ENCODE measurements at regions not wholly inside any gene's neighbourhood (a gene's known extent, or its start where the extent isn't known, plus 50 kb on each side); places are given as distances from the start of the nearest gene placed in this dataset.

- TF ChIP-seq NFIC (IDR thresholded peaks at IDR 0.05) (no peak), CREB1 (IDR thresholded peaks at IDR 0.05; ENCODE audit: low read depth) (no peak), FOXM1 (IDR thresholded peaks at IDR 0.05; ENCODE audit: borderline replicate concordance, low read depth) (no peak), ZBTB7A (IDR thresholded peaks at IDR 0.05; ENCODE audit: low read depth) (no peak), TCF12 (IDR thresholded peaks at IDR 0.05; ENCODE audit: low read depth) (no peak), YY1 (IDR thresholded peaks at IDR 0.05; ENCODE audit: low read depth) (no peak), RAD21 (IDR thresholded peaks at IDR 0.05; ENCODE audit: low read depth) (no peak)
- TF ChIP-seq, protein P1, sequence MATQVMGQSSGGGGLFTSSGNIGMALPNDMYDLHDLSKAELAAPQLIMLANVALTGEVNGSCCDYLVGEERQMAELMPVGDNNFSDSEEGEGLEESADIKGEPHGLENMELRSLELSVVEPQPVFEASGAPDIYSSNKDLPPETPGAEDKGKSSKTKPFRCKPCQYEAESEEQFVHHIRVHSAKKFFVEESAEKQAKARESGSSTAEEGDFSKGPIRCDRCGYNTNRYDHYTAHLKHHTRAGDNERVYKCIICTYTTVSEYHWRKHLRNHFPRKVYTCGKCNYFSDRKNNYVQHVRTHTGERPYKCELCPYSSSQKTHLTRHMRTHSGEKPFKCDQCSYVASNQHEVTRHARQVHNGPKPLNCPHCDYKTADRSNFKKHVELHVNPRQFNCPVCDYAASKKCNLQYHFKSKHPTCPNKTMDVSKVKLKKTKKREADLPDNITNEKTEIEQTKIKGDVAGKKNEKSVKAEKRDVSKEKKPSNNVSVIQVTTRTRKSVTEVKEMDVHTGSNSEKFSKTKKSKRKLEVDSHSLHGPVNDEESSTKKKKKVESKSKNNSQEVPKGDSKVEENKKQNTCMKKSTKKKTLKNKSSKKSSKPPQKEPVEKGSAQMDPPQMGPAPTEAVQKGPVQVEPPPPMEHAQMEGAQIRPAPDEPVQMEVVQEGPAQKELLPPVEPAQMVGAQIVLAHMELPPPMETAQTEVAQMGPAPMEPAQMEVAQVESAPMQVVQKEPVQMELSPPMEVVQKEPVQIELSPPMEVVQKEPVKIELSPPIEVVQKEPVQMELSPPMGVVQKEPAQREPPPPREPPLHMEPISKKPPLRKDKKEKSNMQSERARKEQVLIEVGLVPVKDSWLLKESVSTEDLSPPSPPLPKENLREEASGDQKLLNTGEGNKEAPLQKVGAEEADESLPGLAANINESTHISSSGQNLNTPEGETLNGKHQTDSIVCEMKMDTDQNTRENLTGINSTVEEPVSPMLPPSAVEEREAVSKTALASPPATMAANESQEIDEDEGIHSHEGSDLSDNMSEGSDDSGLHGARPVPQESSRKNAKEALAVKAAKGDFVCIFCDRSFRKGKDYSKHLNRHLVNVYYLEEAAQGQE (IDR thresholded peaks at IDR 0.05; ENCODE audit: low read depth), result no peak
Measured at GRCh38 chr2:221649051-221649775, 77.1 kb upstream of the EPHA4 start.

GRCh38 chr2:221642447-221642846, 70.3 kb upstream of the EPHA4 start:
- no peak for TF ChIP-seq USF1 (IDR thresholded peaks at IDR 0.05)

DNA sequence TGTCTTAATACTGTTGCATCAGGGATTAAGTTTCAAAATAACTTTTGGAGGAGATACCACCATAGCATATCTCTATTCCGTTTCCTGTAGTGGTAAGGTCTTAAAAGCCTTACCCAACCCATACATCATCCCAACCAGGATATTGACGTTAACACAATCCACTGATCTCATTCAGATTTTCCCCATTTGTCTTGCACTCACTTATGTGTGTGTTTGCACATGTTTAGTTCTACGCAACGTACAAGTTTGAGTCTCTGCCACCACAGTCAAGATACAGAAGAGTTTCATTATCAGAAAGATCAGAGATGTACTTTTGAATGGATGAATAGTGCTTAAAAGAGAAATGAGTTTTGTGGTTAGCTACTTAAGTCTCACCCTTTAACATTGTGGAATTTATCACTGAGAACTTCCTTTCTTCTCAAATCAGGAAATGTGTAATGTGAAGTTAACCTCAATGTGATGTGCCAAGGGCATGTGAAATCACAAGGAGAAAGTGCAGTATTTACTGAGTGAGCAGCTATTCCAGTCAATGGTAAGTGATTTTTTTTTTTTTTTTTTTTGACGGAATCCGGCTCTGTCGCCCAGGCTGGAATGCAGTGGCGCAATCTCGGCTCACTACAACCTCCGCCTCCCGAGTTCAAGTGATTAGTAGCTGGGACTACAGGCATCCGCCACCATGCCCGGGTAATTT, 69.2 kb upstream of the EPHA4 start:
- TF ChIP-seq, protein P1 (IDR thresholded peaks at IDR 0.05; ENCODE audit: low read depth), result no peak
- TF ChIP-seq NFIC (IDR thresholded peaks at IDR 0.05), result no peak
- TF ChIP-seq MAX (IDR thresholded peaks at IDR 0.05), result no peak
- no peak for TF ChIP-seq ZBTB7A (IDR thresholded peaks at IDR 0.05; ENCODE audit: low read depth)
- TF ChIP-seq YY1 (IDR thresholded peaks at IDR 0.05; ENCODE audit: low read depth), result no peak
- TF ChIP-seq FOXM1 (IDR thresholded peaks at IDR 0.05; ENCODE audit: borderline replicate concordance, low read depth), result no peak
- TF ChIP-seq EGR1 (IDR thresholded peaks at IDR 0.05), result no peak
- TF ChIP-seq EP300 (IDR thresholded peaks at IDR 0.05; ENCODE audit: borderline replicate concordance), result no peak
- TF ChIP-seq CREB1 (IDR thresholded peaks at IDR 0.05; ENCODE audit: low read depth), result no peak
- TF ChIP-seq USF1 (IDR thresholded peaks at IDR 0.05), result no peak
- TF ChIP-seq RAD21 (IDR thresholded peaks at IDR 0.05; ENCODE audit: low read depth), result no peak
- no peak for TF ChIP-seq TAF1 (IDR thresholded peaks at IDR 0.05; ENCODE audit: low read depth)
- TF ChIP-seq TCF12 (IDR thresholded peaks at IDR 0.05; ENCODE audit: low read depth), result no peak
- TF ChIP-seq CEBPB (IDR thresholded peaks at IDR 0.05), result no peak
- no peak for TF ChIP-seq TEAD4 (IDR thresholded peaks at IDR 0.05)

DNA sequence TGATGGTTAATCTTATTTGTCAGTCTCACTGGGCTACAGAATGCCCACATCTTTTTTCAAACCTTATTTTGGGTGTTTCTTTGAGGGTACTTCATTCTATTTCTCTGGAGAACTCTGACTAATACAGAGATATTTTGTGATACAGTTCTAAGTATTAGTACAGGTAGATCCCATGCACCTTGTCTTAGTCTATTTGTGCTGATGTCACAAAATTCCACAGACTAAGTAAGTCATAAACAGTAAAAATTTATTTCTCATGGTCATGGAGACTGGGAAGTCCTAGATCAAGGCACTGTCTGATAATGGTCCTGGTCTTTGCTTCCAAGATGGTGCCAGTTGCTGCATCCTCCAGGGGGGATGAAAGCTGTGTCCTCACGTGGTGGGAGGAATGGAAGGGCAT, 68.6 kb upstream of the EPHA4 start:
- TF ChIP-seq FOXM1 (IDR thresholded peaks at IDR 0.05; ENCODE audit: borderline replicate concordance, low read depth) (no peak), YY1 (IDR thresholded peaks at IDR 0.05; ENCODE audit: low read depth) (no peak), ZBTB7A (IDR thresholded peaks at IDR 0.05; ENCODE audit: low read depth) (no peak), RAD21 (IDR thresholded peaks at IDR 0.05; ENCODE audit: low read depth) (no peak), USF1 (IDR thresholded peaks at IDR 0.05) (no peak)
- TF ChIP-seq, protein P1 (IDR thresholded peaks at IDR 0.05; ENCODE audit: low read depth), result no peak

Data from Ishikawa (cell line).